WI38 (cell line): ENCODE measurements at regions not wholly inside any gene's neighbourhood (a gene's known extent, or its start where the extent isn't known, plus 50 kb on each side); places are given as distances from the start of the nearest gene placed in this dataset.

Experiments
- H3K4me3 ChIP-seq: 2 replicates; pipeline ENCODE4 v1.5.1; 2011; ENCODE audit warnings: low read depth, mild to moderate bottlenecking, control low read depth, low read length
- CTCF ChIP-seq: IDR thresholded peaks from 2 replicates; pipeline ENCODE4 v1.5.1; 2012; ENCODE audit warnings: low read depth, mild to moderate bottlenecking, control low read depth, low read length

DNA sequence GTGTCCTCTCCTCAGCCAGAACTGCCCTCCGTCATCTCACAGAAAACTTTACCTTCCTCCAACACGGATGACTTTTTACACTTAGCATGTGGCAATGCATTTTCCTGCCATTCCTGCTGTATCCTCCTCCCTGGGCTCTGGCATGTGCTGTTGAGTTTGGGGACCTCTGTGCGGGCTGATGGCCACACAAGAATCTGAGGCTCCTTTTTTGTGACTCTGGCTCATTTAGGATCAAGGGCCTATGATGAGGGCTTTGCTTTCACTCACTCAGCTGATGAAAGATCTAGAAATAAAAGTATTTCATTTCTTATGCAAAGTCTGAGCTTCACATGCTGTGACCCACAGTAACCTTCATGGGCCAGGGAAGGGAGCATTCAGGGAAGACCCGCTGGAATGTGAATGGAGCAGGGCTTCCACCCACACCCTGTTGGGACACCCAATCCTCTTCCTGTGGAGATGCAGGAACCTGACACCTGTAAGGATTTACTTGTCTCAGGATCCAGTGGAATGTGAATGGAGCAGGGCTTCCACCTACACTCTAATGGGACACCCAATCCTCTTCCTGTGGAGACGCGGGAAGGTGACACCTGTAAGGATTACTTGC is 500.3 kb upstream of the MKI67 start:
- no peak for TF ChIP-seq CTCF
- H3K4me3 ChIP-seq: no peak overlapping the region

DNA sequence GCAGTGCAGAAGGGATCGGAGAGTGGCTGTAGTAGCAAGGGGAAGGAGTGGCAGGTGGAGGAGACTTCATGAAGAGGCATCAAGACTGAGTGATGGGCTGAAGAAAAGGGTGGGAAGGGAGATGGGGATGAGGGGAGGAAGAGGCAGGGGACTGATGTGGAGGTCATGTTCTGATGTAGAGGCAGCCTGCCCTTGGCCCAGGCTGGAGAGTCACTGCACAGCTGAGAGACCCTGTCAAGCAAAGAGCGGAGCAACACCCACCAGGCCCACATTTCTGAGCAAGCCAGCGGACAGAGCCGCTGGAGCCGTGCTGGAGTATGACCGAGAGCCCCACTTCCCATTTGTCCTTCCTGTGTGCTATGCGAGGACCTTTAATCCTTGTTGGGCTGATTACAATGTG is 501.6 kb upstream of the MKI67 start:
- TF ChIP-seq CTCF: no peak
- no peak overlapping the region for H3K4me3 ChIP-seq

DNA sequence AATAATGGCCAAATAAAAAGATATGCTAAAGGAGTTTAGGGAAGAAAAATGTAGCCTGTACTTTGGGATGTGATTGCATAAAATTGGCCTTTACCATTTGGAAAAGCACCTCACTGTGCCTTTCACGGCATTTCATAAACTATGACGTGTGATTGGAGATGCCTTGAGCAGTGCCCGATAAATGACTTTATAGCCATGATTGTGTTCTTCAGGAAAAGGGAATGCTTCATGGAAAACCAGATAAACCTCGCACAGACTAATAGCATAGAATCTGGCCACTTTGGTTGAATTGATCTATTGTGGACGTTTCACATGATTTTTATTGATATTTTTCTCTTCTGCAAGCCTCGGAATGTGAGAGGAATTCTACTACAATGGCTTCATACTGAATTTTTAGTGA is 502.0 kb upstream of the MKI67 start:
- H3K4me3 ChIP-seq: no peak overlapping the region
- TF ChIP-seq CTCF: no peak

DNA sequence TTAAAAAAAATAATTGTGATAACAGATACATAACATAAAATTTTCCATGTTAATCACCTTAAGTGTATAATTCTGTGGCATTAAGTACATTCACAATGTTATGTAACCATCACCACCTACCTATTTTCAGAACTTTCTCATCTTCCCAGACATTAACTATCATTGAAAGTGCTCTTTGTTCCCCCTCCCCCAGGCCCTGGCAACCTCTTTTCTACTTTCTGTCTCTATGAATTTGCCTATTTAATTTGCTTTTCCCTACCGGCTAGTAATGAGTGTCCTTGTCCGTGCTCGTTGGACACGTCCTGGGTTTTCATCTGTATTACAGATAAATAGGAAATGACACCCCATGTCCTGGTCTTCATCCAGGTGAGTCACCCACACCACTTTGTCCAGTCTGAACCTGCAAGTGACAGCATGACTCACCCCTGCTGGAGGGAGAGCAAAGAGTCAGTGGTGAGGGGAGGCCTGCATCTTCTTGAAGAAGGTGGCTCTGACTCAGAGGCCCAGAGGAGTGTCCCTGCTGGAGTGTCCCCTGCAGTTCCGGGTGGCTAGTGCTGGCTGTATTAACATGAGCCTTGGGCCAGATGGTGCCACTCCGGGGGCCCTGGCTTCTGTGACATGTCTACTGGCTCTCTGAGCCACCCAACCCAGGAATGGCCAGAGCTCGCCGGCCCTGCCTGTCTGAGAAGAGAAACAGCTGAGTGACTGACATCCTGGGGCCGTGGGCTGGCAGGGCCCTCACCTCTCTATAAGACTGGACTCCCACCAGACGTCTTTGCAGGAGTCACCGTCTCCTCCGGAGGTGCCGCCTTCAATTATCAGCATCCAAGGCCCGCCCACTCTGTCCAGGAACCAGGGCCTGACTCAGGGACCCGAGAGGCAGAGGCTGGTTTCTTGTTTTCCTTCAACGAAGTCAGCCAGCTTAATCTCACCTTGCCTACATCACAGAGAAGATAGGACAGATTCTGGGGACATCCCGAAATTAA is 503.2 kb upstream of the MKI67 start:
- TF ChIP-seq CTCF: no peak
- H3K4me3 ChIP-seq: no peak overlapping the region

GRCh38 chr10:128630787-128631252 is 504.6 kb upstream of the MKI67 start:
- no peak overlapping the region for H3K4me3 ChIP-seq
- no peak for TF ChIP-seq CTCF

- no peak overlapping the region for H3K4me3 ChIP-seq
- no peak for TF ChIP-seq CTCF
These were observed 505.6 kb upstream of the MKI67 start for GRCh38 chr10:128631801-128632241.

DNA sequence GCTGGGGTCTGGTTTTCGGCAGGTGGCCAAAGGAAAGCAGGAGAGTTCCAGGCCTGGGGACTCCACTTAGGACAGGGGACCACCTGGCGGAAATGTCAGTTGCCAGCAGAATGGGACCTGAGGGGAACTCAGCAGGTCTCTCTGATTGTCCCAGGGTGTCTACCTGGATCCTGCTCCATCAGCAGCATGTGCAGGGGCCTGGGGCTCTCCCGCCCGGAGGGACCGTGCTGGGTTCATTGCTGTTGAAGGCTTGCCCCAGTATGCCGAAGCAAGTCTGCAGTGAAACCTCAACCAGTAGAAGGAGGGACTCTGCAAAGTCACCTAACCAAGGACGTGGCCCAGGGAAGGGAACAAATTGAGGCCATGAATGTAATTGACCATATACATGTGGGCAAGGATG is 506.5 kb upstream of the MKI67 start:
- no peak for TF ChIP-seq CTCF

More for the DNA sequence above, 506.5 kb upstream of the MKI67 start:
- no peak overlapping the region for H3K4me3 ChIP-seq
